Right cardiac atrium (tissue), 5 donors: ENCODE measurements at regions not wholly inside any gene's neighbourhood (a gene's known extent, or its start where the extent isn't known, plus 50 kb on each side); places are given as distances from the start of the nearest gene placed in this dataset.

ENCODE experiments used
- ATAC-seq, 2 donors: fragments of 200-7000 bp; cut with Tn5 transposase; one replicate each; pipeline versions ENCODE4 v1.8.0 to v1.9.1; 2020; ENCODE audit warnings: moderate library complexity in 2 of 2, mild to moderate bottlenecking in 1 of 2
- DNase-seq, 3 donors: peaks; one replicate each; pipeline ENCODE4 v3.0.0-alpha.2; 2020
- H3K27ac ChIP-seq: one replicate; pipeline ENCODE4 v1.5.1; 2013; ENCODE audit warnings: mild to moderate bottlenecking, low read length, control low read depth, moderate library complexity
- H3K27me3 ChIP-seq: one replicate; pipeline ENCODE4 v1.6.1; 2013; ENCODE audit not compliant: control insufficient read depth, insufficient read depth
- H3K4me1 ChIP-seq: one replicate; pipeline ENCODE4 v1.6.1; 2013; ENCODE audit warnings: low read length; ENCODE audit not compliant: control insufficient read depth, insufficient read depth
- H3K4me3 ChIP-seq: one replicate; pipeline ENCODE4 v1.5.1; 2013; ENCODE audit warnings: low read length, control low read depth
- H3K9me3 ChIP-seq: one replicate; pipeline ENCODE4 v1.6.1; 2013; ENCODE audit warnings: low read length; ENCODE audit not compliant: control insufficient read depth
- WGBS: extraction: QIAGEN DNeasy Blood & Tissue Kit; methylation state at CpG from one replicate; pipeline ENCODE4 v1.1.7; 2013; 5-methylcytosine and 5-hydroxymethylcytosine counted together
- intact Hi-C, 4 donors: fragments of 100-400 bp; cut with DNase I; formaldehyde crosslinking; loops; one replicate each; pipeline versions ENCODE4 v1.11.0 to v1.14.0; 2022 to 2023
- donor health status: healthy with polysubstance abuse.
- donor health status: DM: no; HTN: yes; CAD: no.
- donor health status: DM: no; HTN: no; CAD: no.
- donor health status: DM: no; HTN: yes; CAD: no; lungs with severe emphysema.
- donor health status: DM: yes; HTN: yes; CAD: no.

DNA sequence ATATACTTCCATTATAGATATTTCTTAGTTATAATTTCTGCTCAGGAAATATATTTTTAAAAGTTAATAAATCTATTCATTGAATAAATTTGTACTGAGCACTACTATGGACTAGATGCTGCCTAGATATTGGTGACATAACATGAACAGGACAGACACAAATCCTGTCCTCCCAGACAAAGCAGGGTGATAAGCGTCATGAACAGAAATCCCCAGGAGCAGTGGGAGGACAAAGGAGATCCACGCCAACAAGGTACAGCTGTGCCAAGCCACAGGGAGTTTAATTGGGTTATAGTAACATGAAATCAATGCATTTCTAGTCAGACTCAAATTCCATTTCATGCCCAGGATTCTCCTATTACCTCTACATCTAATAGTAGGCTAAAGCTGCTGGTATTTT, 171.8 kb upstream of the CPNE8 start:
- 64% methylated on average over 2 of the region's 2 CpGs for whole genome bisulfite sequencing
- DNase-seq (no peak), ATAC-seq (no peak)
- Histone ChIP-seq H3K4me1 (no peaks in the 10 kb centered on the region), H3K27me3 (no peaks in the 10 kb centered on the region), H3K9me3 (no peaks in the 10 kb centered on the region), H3K4me3 (no peak overlapping the region), H3K27ac (no peak overlapping the region)
- intact Hi-C loops: no loop called here

DNA sequence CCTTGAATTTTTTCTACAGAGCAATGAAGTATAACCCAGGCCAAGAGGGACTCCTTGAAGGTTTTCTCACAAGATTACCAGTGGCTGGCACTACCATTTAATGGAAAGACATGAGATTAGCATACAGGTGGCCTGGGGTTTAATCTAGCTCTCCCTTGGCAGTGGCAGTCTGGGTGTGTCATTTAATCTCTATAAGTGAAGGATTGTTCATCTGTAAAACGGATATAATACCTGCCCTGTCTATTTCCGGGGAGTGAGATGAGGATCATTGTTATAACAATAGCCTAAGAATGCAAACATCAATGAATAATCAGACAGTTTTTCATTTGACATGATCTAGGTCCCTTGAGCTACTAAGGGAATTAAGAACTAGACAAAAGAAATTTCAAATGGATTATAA, 168.7 kb upstream of the CPNE8 start:
- WGBS: 64% methylated on average over 2 of the region's 2 CpGs

GRCh38 chr12:39072658-39073057, 167.3 kb upstream of the CPNE8 start:
- WGBS: 50% methylated on average over 2 of the region's 2 CpGs
- H3K4me3 ChIP-seq: no peak overlapping the region

More for the DNA sequence above, 168.7 kb upstream of the CPNE8 start:
- Histone ChIP-seq H3K27ac (no peak overlapping the region), H3K4me1 (no peaks in the 10 kb centered on the region), H3K27me3 (no peaks in the 10 kb centered on the region), H3K4me3 (no peak overlapping the region), H3K9me3 (no peaks in the 10 kb centered on the region)
- ATAC-seq: no peak
- DNase-seq: no peak
- intact Hi-C loops: no loop called here

DNA sequence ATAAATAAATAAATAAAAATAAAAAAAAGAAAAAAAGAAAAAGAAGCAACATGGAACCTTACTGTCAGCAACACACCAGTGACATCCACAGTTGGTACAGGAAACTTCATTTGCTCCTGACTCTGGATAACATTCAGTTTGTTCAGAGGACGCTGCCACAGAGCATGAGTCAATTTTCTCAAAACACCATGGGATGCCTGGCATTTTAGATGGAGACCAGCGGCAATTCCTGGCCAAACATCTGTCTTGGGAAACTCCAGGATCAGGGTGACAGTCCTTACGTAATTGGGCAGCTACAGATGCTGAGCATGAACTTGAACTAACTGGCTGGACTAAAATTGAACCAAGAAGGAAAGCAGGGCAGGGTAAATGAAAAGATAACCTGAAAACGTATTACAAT, 166.2 kb upstream of the CPNE8 start:
- H3K9me3 ChIP-seq: no peaks in the 10 kb centered on the region
- no peak overlapping the region for H3K4me3 ChIP-seq
- no peak overlapping the region for H3K27ac ChIP-seq
- ATAC-seq (no peak), DNase-seq (no peak)
- intact Hi-C loops: no loop called here
- no peaks in the 10 kb centered on the region for H3K27me3 ChIP-seq
- no peaks in the 10 kb centered on the region for H3K4me1 ChIP-seq
- WGBS: 63% methylated on average over 4 of the region's 4 CpGs

More at GRCh38 chr12:39072658-39073057, 167.3 kb upstream of the CPNE8 start:
- Histone ChIP-seq H3K9me3 (no peaks in the 10 kb centered on the region), H3K27ac (no peak overlapping the region), H3K4me1 (no peaks in the 10 kb centered on the region), H3K27me3 (no peaks in the 10 kb centered on the region)
- intact Hi-C loops: no loop called here
- DNase-seq: no peak
- no peak for ATAC-seq

- intact Hi-C loops: no loop called here
- Histone ChIP-seq H3K4me1 (no peaks in the 10 kb centered on the region), H3K4me3 (no peak overlapping the region), H3K9me3 (no peaks in the 10 kb centered on the region), H3K27me3 (no peaks in the 10 kb centered on the region), H3K27ac (no peak overlapping the region)
- 84% methylated on average over 2 of the region's 2 CpGs for WGBS
- ATAC-seq (no peak), DNase-seq (no peak)
Observed at GRCh38 chr12:39070775-39071174, 165.4 kb upstream of the CPNE8 start.

- Histone ChIP-seq H3K9me3 (no peaks in the 10 kb centered on the region), H3K4me3 (no peak overlapping the region), H3K27ac (no peak overlapping the region), H3K4me1 (no peaks in the 10 kb centered on the region), H3K27me3 (no peaks in the 10 kb centered on the region)
- WGBS: 54% methylated on average over 2 of the region's 2 CpGs
- intact Hi-C loops: no loop called here
- DNase-seq (no peak), ATAC-seq (no peak)
Observed at GRCh38 chr12:39065455-39065854, 160.1 kb upstream of the CPNE8 start.

GRCh38 chr12:39064708-39065107, 159.3 kb upstream of the CPNE8 start:
- Histone ChIP-seq H3K9me3 (no peaks in the 10 kb centered on the region), H3K4me3 (no peak overlapping the region), H3K27me3 (no peaks in the 10 kb centered on the region), H3K4me1 (no peaks in the 10 kb centered on the region), H3K27ac (no peak overlapping the region)
- ATAC-seq (no peak), DNase-seq (no peak)
- WGBS: 63% methylated on average over 7 of the region's 7 CpGs
- intact Hi-C loops: no loop called here

GRCh38 chr12:39062266-39062996, 157.0 kb upstream of the CPNE8 start:
- intact Hi-C loops: no loop called here
- Histone ChIP-seq H3K27me3 (no peaks in the 10 kb centered on the region), H3K4me1 (no peaks in the 10 kb centered on the region), H3K9me3 (no peaks in the 10 kb centered on the region), H3K4me3 (no peak overlapping the region), H3K27ac (no peak overlapping the region)
- ATAC-seq: no peak
- WGBS: 58% methylated on average over 3 of the region's 3 CpGs
- DNase-seq: no peak

DNA sequence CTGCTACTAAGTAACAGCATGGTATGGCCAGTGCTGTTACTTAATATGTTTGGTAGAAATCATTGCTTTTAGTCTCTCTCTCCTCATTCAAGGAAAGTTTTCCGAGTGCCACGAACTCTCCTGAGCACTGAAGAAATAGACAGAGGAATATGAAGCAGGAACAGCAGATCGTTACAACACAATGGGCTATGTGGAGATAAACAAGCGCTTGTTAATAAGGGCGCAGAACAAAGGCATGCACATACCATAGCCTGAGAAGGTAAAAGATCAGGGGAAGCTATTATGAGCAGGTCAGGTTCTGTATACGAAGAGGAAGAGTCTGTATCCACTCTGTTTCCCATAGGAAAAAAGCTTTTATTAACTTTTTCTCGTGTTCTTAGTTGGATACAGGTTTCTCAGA, 156.2 kb upstream of the CPNE8 start:
- H3K27ac ChIP-seq: no peak overlapping the region
- WGBS: 72% methylated on average over 7 of the region's 7 CpGs
- no peaks in the 10 kb centered on the region for H3K9me3 ChIP-seq
- DNase-seq (no peak), ATAC-seq (no peak)
- no peaks in the 10 kb centered on the region for H3K4me1 ChIP-seq
- intact Hi-C loops: no loop called here
- H3K27me3 ChIP-seq: no peaks in the 10 kb centered on the region
- H3K4me3 ChIP-seq: no peak overlapping the region

DNA sequence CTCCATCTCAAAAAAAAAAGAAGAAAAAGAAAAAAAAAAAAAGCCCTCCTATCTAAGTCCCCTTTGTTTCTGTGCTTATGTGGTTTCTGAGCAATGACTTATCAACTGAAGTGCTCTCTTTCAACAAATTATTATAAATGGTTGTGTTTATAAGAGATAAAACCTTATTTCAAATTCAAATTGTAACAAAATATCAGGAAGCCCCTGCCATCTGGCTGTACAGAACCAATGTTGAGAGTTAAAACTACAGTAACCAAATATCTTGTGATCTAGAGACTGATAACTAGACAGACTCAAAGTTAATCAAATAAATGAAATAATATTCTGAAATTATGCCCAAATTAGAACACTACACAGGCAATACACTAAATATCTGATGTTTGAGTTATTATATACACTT, 143.0 kb upstream of the CPNE8 start:
- Histone ChIP-seq H3K27me3 (no peaks in the 10 kb centered on the region), H3K9me3 (no peaks in the 10 kb centered on the region), H3K4me3 (no peak overlapping the region), H3K27ac (no peak overlapping the region), H3K4me1 (no peaks in the 10 kb centered on the region)
- intact Hi-C loops: no loop called here
- DNase-seq: no peak
- ATAC-seq: no peak

DNA sequence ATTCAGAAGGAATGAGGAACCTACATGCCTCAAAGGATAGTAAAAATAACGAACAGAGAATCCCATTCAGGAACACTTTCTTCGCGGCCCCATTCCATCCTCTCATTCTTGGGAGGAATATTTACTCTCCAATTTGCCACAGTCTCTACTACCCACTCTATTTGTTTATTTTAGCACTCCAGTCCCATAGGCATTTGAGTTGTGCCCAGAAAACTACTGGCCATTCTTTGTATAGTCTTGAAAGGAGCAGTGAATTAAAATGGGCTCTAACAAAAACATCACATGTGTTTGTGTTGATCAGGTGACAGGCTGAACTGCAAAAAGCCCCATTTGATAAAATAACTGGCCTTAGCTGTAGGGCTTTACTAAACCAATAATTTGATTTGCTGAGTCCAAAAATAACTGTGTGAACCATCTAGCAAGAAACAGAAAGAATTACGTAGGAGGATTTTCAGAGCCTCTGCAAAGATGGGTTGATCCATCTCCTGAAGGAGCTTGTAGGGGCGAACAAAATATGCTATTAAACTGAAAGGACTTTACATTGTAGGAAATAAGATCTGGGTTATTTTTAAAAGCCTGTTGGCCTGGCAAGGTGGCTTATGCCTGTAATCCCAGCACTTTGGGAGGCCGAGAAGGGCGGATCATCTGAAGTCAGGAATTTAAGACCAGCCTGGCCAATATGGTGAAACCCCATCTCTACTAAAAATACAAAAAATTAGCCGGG, 142.3 kb upstream of the CPNE8 start:
- no peaks in the 10 kb centered on the region for H3K4me1 ChIP-seq
- H3K27ac ChIP-seq: no peak overlapping the region
- no peak for DNase-seq
- intact Hi-C loops: no loop called here
- H3K4me3 ChIP-seq: no peak overlapping the region
- H3K9me3 ChIP-seq: no peaks in the 10 kb centered on the region
- ATAC-seq: no peak
- WGBS: 88% methylated on average over 8 of the region's 8 CpGs
- no peaks in the 10 kb centered on the region for H3K27me3 ChIP-seq
